ENCODE measurements at regions not wholly inside any gene's neighbourhood (a gene's known extent, or its start where the extent isn't known, plus 50 kb on each side); places are given as distances from the start of the nearest gene placed in this dataset.

GRCh38 chr4:4639370-4639769 is 97.5 kb upstream of the STX18 start:
- H3K27ac Mint-ChIP-seq, result no peak overlapping the region
- no peaks in the 10 kb centered on the region for H3K27me3 Mint-ChIP-seq
- DNase-seq (no peak), ATAC-seq (no peak)
- H3K9me3 Mint-ChIP-seq, result peaks cover 0 to 5% of the 10 kb centered on the region in 2 donors
- H3K4me1 Mint-ChIP-seq, result peaks cover 15% of the 10 kb centered on the region
- H3K4me3 Mint-ChIP-seq, result no peak overlapping the region

- H3K4me3 Mint-ChIP-seq, result no peak overlapping the region
- no peak overlapping the region for H3K27ac Mint-ChIP-seq
- H3K4me1 Mint-ChIP-seq, result peaks cover 15% of the 10 kb centered on the region
- peaks cover 0 to 5% of the 10 kb centered on the region in 2 donors for H3K9me3 Mint-ChIP-seq
- peak; percentile 88 for ATAC-seq
- peak in 1 of 2 donors; percentile 34 for DNase-seq
- H3K27me3 Mint-ChIP-seq, result no peaks in the 10 kb centered on the region
These were observed 95.9 kb upstream of the STX18 start for GRCh38 chr4:4637710-4638109.

GRCh38 chr4:4633431-4633830 is 91.6 kb upstream of the STX18 start:
- no peaks in the 10 kb centered on the region for H3K27me3 Mint-ChIP-seq
- ATAC-seq (no peak), DNase-seq (no peak)
- H3K9me3 Mint-ChIP-seq, result peaks cover 0 to 4% of the 10 kb centered on the region in 2 donors
- no peak overlapping the region for H3K27ac Mint-ChIP-seq
- peaks cover 19% of the 10 kb centered on the region for H3K4me1 Mint-ChIP-seq
- no peak overlapping the region for H3K4me3 Mint-ChIP-seq

GRCh38 chr4:4631150-4631549 is 89.3 kb upstream of the STX18 start:
- peaks cover 11% of the 10 kb centered on the region for H3K4me1 Mint-ChIP-seq
- no peaks in the 10 kb centered on the region for H3K27me3 Mint-ChIP-seq
- no peak overlapping the region for H3K4me3 Mint-ChIP-seq

GRCh38 chr4:4627906-4628305 is 86.1 kb upstream of the STX18 start:
- H3K9me3 Mint-ChIP-seq, result peaks cover 7% of the 10 kb centered on the region in 2 donors
- no peak for ATAC-seq
- peaks cover 11% of the 10 kb centered on the region for H3K4me1 Mint-ChIP-seq
- H3K27me3 Mint-ChIP-seq, result no peaks in the 10 kb centered on the region
- no peak overlapping the region for H3K4me3 Mint-ChIP-seq
- DNase-seq, result no peak
- peak overlapping the region in 1 of 2 donors; percentile 59 for H3K27ac Mint-ChIP-seq

More at GRCh38 chr4:4631150-4631549, 89.3 kb upstream of the STX18 start:
- peaks cover 0 to 7% of the 10 kb centered on the region in 2 donors for H3K9me3 Mint-ChIP-seq
- ATAC-seq (peak; percentile 92), DNase-seq (no peak)
- H3K27ac Mint-ChIP-seq, result peak overlapping the region in 1 of 2 donors; percentile 84

- H3K27me3 Mint-ChIP-seq, result no peaks in the 10 kb centered on the region
- ATAC-seq (no peak), DNase-seq (no peak)
- H3K4me1 Mint-ChIP-seq, result peaks cover 11% of the 10 kb centered on the region
- no peak overlapping the region for H3K27ac Mint-ChIP-seq
- H3K4me3 Mint-ChIP-seq, result no peak overlapping the region
- H3K9me3 Mint-ChIP-seq, result peaks cover 7% of the 10 kb centered on the region in 2 donors
These were observed 85.3 kb upstream of the STX18 start for GRCh38 chr4:4627111-4627510.

DNA sequence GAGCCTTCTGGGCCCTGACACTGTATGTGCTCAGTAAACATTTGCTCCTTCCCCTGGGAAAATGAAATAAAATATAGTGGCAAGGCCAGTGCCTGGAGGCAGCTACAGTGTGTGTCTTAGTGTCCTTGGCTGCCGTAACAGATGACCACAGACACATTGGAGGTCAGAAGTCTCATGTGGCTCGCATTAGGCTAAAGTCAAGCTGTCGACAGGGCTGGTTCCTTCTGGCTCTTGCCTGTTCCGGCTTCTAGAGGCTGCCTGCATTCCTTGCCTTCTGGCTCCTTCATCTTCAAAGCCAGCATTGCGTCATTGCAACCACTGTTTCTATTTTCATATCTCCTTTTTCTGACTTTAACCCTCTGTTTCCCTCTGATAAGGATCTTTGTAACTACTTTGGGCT is 83.6 kb upstream of the STX18 start:
- Mint-ChIP-seq H3K27me3 (no peaks in the 10 kb centered on the region), H3K4me1 (no peaks in the 10 kb centered on the region), H3K27ac (no peak overlapping the region), H3K9me3 (peaks cover 7 to 9% of the 10 kb centered on the region in 2 donors), H3K4me3 (no peak overlapping the region)
- DNase-seq (no peak), ATAC-seq (no peak)

- Mint-ChIP-seq H3K4me1 (no peaks in the 10 kb centered on the region), H3K9me3 (peaks cover 7 to 13% of the 10 kb centered on the region in 2 donors), H3K27ac (no peak overlapping the region), H3K27me3 (no peaks in the 10 kb centered on the region), H3K4me3 (no peak overlapping the region)
- no peak for DNase-seq
- ATAC-seq, result peak; percentile 52
These were observed 82.5 kb upstream of the STX18 start for GRCh38 chr4:4624276-4624897.

GRCh38 chr4:4619821-4620220 is 78.0 kb upstream of the STX18 start:
- Mint-ChIP-seq H3K4me1 (no peaks in the 10 kb centered on the region), H3K4me3 (no peak overlapping the region), H3K27me3 (no peaks in the 10 kb centered on the region), H3K27ac (no peak overlapping the region), H3K9me3 (peaks cover 5 to 7% of the 10 kb centered on the region in 2 donors)
- DNase-seq (no peak), ATAC-seq (no peak)

DNA sequence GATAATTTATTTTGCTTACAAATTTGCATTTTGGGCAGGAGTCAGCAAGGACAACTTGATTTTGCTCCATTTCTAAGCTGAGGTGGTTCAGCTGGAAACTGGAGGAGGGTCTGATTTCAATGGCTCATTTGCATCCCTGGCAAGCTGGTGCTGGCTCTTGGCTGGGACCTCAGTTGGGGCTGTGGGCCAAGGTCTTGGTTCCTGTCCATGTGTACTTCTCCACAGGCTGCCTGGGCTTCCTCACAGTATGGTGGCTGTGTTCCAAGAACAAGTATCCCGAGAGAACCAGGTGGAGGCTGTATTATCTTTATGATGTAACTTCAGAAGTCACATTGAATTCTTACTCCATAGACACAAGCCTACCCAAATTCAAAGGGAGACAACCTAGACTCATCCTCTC is 77.0 kb upstream of the STX18 start:
- DNase-seq (no peak), ATAC-seq (no peak)
- H3K4me3 Mint-ChIP-seq, result no peak overlapping the region
- H3K27ac Mint-ChIP-seq, result no peak overlapping the region
- H3K27me3 Mint-ChIP-seq, result no peaks in the 10 kb centered on the region
- no peaks in the 10 kb centered on the region for H3K4me1 Mint-ChIP-seq
- H3K9me3 Mint-ChIP-seq, result peaks cover 0 to 5% of the 10 kb centered on the region in 2 donors

DNA sequence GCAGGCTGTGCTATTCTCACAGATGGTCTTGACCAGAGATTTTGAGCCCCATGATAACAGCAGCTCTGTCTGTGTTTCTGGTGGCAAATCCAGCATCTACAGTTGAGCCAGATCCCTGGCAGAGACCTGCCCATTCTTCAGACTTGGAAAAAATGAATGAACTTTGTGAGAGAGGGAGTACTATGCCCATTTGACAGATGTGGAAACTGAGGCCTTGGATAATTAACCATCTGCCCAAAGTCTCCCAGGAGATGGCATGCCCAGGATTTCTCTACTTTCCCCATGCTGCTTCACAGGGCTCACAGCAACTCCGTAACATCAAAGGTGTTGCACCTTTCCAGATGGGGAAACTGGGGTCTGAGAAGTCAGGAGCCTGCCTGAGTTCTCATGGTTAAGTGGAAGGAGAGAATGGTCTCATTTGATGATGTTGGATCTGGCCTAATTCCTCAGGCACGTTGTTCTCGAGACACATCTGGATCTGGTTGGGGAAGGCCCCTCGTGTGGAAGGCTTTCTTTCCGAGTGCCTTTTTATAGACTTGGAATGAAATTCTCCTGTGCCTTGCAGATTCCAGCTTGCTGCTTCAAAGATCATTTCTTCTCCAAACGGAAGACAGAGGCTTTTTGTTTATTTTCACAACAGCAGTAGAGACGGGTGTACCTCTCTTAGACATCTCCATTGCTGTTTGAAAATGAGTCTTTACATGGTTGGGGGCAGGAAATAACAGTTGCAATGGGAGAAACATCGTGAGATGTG is 73.3 kb upstream of the STX18 start:
- no peaks in the 10 kb centered on the region for H3K9me3 Mint-ChIP-seq
- DNase-seq (no peak), ATAC-seq (no peak)
- H3K4me3 Mint-ChIP-seq, result no peak overlapping the region
- H3K27ac Mint-ChIP-seq, result no peak overlapping the region
- no peaks in the 10 kb centered on the region for H3K4me1 Mint-ChIP-seq
- H3K27me3 Mint-ChIP-seq, result no peaks in the 10 kb centered on the region

GRCh38 chr4:4613641-4614286 is 71.9 kb upstream of the STX18 start:
- Mint-ChIP-seq H3K27me3 (no peaks in the 10 kb centered on the region), H3K27ac (no peak overlapping the region), H3K4me3 (no peak overlapping the region), H3K9me3 (no peaks in the 10 kb centered on the region), H3K4me1 (no peaks in the 10 kb centered on the region)
- no peak for ATAC-seq
- no peak for DNase-seq

GRCh38 chr4:4613126-4613465 is 71.2 kb upstream of the STX18 start:
- DNase-seq, result no peak
- no peak overlapping the region for H3K27ac Mint-ChIP-seq
- H3K9me3 Mint-ChIP-seq, result no peaks in the 10 kb centered on the region

DNA sequence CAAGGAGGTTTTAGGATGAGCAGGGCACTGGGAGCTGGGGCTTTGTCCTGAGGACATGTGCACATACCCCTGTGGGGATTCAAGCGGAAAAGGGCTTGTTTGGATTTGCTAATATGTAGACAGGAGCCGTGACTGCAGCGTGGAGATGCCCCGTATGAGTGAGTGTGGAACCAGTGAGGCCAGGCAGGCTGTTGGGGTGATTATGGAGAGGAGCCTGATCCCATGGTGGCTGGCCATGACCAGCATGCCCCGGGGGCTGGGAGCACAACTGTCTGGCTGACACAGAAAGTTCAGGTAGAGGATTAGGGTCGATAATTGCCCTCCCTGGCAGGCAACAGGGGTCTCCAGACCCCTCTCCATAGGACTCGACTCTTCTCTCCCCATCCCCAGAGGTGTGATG is 68.8 kb upstream of the STX18 start:
- DNase-seq (no peak), ATAC-seq (no peak)
- Mint-ChIP-seq H3K9me3 (no peaks in the 10 kb centered on the region), H3K4me3 (no peak overlapping the region), H3K27me3 (no peaks in the 10 kb centered on the region), H3K27ac (no peak overlapping the region), H3K4me1 (no peaks in the 10 kb centered on the region)

More at GRCh38 chr4:4613126-4613465, 71.2 kb upstream of the STX18 start:
- H3K27me3 Mint-ChIP-seq, result no peaks in the 10 kb centered on the region
- no peak overlapping the region for H3K4me3 Mint-ChIP-seq
- no peaks in the 10 kb centered on the region for H3K4me1 Mint-ChIP-seq
- ATAC-seq, result no peak

GRCh38 chr4:4609622-4610334 is 67.9 kb upstream of the STX18 start:
- no peaks in the 10 kb centered on the region for H3K27me3 Mint-ChIP-seq
- ATAC-seq, result no peak

GRCh38 chr4:4608214-4608537 is 66.3 kb upstream of the STX18 start:
- ATAC-seq (no peak), DNase-seq (no peak)
- H3K4me1 Mint-ChIP-seq, result no peaks in the 10 kb centered on the region
- no peaks in the 10 kb centered on the region for H3K9me3 Mint-ChIP-seq
- H3K27ac Mint-ChIP-seq, result no peak overlapping the region
- no peaks in the 10 kb centered on the region for H3K27me3 Mint-ChIP-seq
- no peak overlapping the region for H3K4me3 Mint-ChIP-seq

More at GRCh38 chr4:4609622-4610334, 67.9 kb upstream of the STX18 start:
- Mint-ChIP-seq H3K27ac (no peak overlapping the region), H3K4me1 (no peaks in the 10 kb centered on the region), H3K4me3 (no peak overlapping the region), H3K9me3 (no peaks in the 10 kb centered on the region)
- DNase-seq, result no peak
